H1 (cell line): ENCODE measurements at regions not wholly inside any gene's neighbourhood (a gene's known extent, or its start where the extent isn't known, plus 50 kb on each side); places are given as distances from the start of the nearest gene placed in this dataset.

Source experiments
- EGR1 ChIP-seq: IDR thresholded peaks from 2 replicates; pipeline ENCODE4 v1.6.1; 2011; ENCODE audit warnings: low read depth, low read length, borderline replicate concordance
- EP300 ChIP-seq, 2 experiments: IDR thresholded peaks; 1 replicate in 1 of 2; 2 replicates in 1 of 2; pipeline ENCODE4 v1.6.1; 2011 to 2012; ENCODE audit warnings: low read depth in 2 of 2, low read length in 2 of 2, mild to moderate bottlenecking in 2 of 2, borderline replicate concordance in 1 of 2, inconsistent platforms in 1 of 2, moderate library complexity in 1 of 2
- EZH2 ChIP-seq: fragments of 200-600 bp; sonication (generic); IDR thresholded peaks from 2 replicates; pipeline ENCODE4 v1.7.1; 2012; ENCODE audit warnings: low read depth, mild to moderate bottlenecking, moderate library complexity, low read length, inconsistent platforms; ENCODE audit not compliant: severe bottlenecking
- GABPA ChIP-seq: IDR thresholded peaks from 2 replicates; pipeline ENCODE4 v1.6.1; 2011; ENCODE audit warnings: mild to moderate bottlenecking, low read length, moderate library complexity, borderline replicate concordance; ENCODE audit not compliant: insufficient read depth
- NRF1 ChIP-seq: IDR thresholded peaks from 2 replicates; pipeline ENCODE4 v1.6.1; 2011; ENCODE audit warnings: mild to moderate bottlenecking, low read depth, low read length, improper control_type of control experiment
- POLR2A ChIP-seq, 2 experiments: IDR thresholded peaks; 1 replicate in 1 of 2; 2 replicates in 1 of 2; pipeline ENCODE4 v1.6.1; 2011; ENCODE audit warnings: low read depth in 2 of 2, low read length in 2 of 2, mild to moderate bottlenecking in 2 of 2; ENCODE audit errors: control extremely low read depth in 1 of 2
- RAD21 ChIP-seq, 2 experiments: IDR thresholded peaks in 1 of 2; conservative IDR thresholded peaks in 1 of 2; 2 replicates each; pipeline ENCODE4 v1.6.1; 2011; ENCODE audit warnings: low read depth in 2 of 2, low read length in 2 of 2, improper control_type of control experiment in 1 of 2, inconsistent platforms in 1 of 2, mild to moderate bottlenecking in 1 of 2, moderate library complexity in 1 of 2
- TAF1 ChIP-seq: IDR thresholded peaks from 2 replicates; pipeline ENCODE4 v1.6.1; 2011; ENCODE audit warnings: mild to moderate bottlenecking, low read depth, low read length
- ZNF274 ChIP-seq: IDR thresholded peaks from 2 replicates; pipeline ENCODE4 v1.7.0; 2012; ENCODE audit warnings: low read length, borderline replicate concordance; ENCODE audit errors: extremely low read depth
- TF ChIP-seq, protein P1 (sequence below), 3 experiments: IDR thresholded peaks; 1 replicate in 2 of 3; 2 replicates in 1 of 3; pipeline versions ENCODE4 v1.5.1 to v1.6.1; 2011; ENCODE audit warnings: low read length in 3 of 3, mild to moderate bottlenecking in 3 of 3, inconsistent platforms in 2 of 3, low read depth in 1 of 3, moderate library complexity in 1 of 3; ENCODE audit not compliant: insufficient read depth in 1 of 3; ENCODE audit errors: control extremely low read depth in 1 of 3

DNA sequence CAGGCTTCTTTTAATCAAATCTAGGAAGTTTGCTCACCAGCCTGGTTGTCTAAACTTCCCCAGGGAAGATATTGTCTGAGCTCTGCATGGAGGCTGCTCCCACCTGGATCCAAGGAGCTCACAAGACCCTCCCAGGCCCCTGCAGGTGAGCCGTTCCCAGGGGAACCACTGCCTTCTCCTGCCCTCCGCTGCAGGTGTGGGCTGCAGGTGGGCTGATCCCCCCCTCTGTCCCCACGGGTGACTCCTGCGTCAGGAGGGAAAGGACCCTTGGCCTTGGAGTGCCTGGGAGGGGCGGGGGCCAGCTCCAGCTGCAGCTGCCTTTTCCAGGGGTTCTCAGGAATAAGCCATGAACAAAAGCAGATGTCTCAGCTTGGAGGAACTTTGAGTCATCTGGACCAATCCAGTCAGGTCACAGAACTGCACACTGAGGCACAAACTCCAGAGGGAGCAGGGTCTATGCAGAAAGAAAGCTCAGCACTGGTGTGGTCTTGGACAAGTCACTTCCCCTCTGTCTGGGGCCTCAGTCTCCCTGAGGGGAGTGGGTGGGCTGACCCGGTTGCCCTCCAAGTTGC, 246.6 kb upstream of the RTL1 start:
- TF ChIP-seq EZH2, result no peak
- TF ChIP-seq EP300 (IDR thresholded peaks at IDR 0.05; ENCODE audit: borderline replicate concordance in 1 of 2, low read depth in 2 of 2, low read length in 2 of 2), result no peak
- TF ChIP-seq, protein P1, sequence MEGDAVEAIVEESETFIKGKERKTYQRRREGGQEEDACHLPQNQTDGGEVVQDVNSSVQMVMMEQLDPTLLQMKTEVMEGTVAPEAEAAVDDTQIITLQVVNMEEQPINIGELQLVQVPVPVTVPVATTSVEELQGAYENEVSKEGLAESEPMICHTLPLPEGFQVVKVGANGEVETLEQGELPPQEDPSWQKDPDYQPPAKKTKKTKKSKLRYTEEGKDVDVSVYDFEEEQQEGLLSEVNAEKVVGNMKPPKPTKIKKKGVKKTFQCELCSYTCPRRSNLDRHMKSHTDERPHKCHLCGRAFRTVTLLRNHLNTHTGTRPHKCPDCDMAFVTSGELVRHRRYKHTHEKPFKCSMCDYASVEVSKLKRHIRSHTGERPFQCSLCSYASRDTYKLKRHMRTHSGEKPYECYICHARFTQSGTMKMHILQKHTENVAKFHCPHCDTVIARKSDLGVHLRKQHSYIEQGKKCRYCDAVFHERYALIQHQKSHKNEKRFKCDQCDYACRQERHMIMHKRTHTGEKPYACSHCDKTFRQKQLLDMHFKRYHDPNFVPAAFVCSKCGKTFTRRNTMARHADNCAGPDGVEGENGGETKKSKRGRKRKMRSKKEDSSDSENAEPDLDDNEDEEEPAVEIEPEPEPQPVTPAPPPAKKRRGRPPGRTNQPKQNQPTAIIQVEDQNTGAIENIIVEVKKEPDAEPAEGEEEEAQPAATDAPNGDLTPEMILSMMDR (IDR thresholded peaks at IDR 0.05; ENCODE audit: control extremely low read depth in 1 of 3, insufficient read depth in 1 of 3, low read depth in 1 of 3, low read length in 3 of 3), result no peak
- no peak for TF ChIP-seq TAF1
- TF ChIP-seq ZNF274, result no peak
- TF ChIP-seq GABPA, result no peak
- no peak for TF ChIP-seq RAD21 (IDR thresholded peaks at IDR 0.05 in 1 of 2, conservative IDR thresholded peaks at IDR 0.05 in 1 of 2; ENCODE audit: low read depth in 2 of 2, low read length in 2 of 2)
- TF ChIP-seq EGR1, result no peak
- no peak for TF ChIP-seq NRF1
- no peak for TF ChIP-seq POLR2A (IDR thresholded peaks at IDR 0.05; ENCODE audit: control extremely low read depth in 1 of 2, low read depth in 2 of 2, low read length in 2 of 2)
